IMR-90 (cell line): ENCODE measurements at regions not wholly inside any gene's neighbourhood (a gene's known extent, or its start where the extent isn't known, plus 50 kb on each side); places are given as distances from the start of the nearest gene placed in this dataset.

ENCODE experiments used
- ATAC-seq: fragments of 200-7000 bp; cut with Tn5 transposase; 2 replicates; pipeline ENCODE4 v1.9.1; 2020; ENCODE audit warnings: low read depth, mild to moderate bottlenecking, moderate library complexity
- BruUV-seq: library from RNA; stranded (reverse); fragments of 400-500 nt; replicated peaks from 2 replicates; lab custom pipeline; 2021; lab: Mats Ljungman, UMichigan
- CTCF ChIA-PET: fragments of 300-600 bp; formaldehyde crosslinking; extraction: SDS; loops from one replicate; lab custom pipeline; 2021; ENCODE audit warnings: antibody characterized with exemption; lab: Yijun Ruan, JAX
- POLR2A ChIA-PET: fragments of 300-600 bp; sonication (Branson Sonifier 250); formaldehyde crosslinking; loops from one replicate; lab custom pipeline; 2022; ENCODE audit warnings: antibody characterized with exemption; ENCODE audit not compliant: unreplicated experiment; lab: Charles Lee
- DNase-seq: peaks from one replicate; pipeline ENCODE4 v3.0.0; 2013
- H2AFZ ChIP-seq: replicated peaks from 2 replicates; pipeline ENCODE3; 2013; ENCODE audit warnings: low read length, mild to moderate bottlenecking; ENCODE audit not compliant: poor library complexity
- H2AK5ac ChIP-seq: 2 replicates; pipeline ENCODE4 v1.6.1; 2013; ENCODE audit warnings: low read depth, low read length, inconsistent platforms
- H2AK9ac ChIP-seq: replicated peaks from 2 replicates; pipeline ENCODE3; 2013; ENCODE audit warnings: mild to moderate bottlenecking, low read depth, low read length, moderate library complexity; ENCODE audit not compliant: poor library complexity
- H2BK120ac ChIP-seq: 2 replicates; pipeline ENCODE4 v1.6.1; 2013; ENCODE audit warnings: low read depth, low read length, inconsistent platforms
- H2BK15ac ChIP-seq: 3 replicates; pipeline ENCODE4 v1.6.1; 2013; ENCODE audit warnings: low read depth, low read length, inconsistent platforms
- H2BK20ac ChIP-seq: 2 replicates; pipeline ENCODE4 v1.6.1; 2013; ENCODE audit warnings: low read depth, mild to moderate bottlenecking, inconsistent platforms, low read length, moderate library complexity
- H2BK5ac ChIP-seq: 2 replicates; pipeline ENCODE4 v1.6.1; 2013; ENCODE audit warnings: mild to moderate bottlenecking, low read depth, low read length, inconsistent platforms; ENCODE audit not compliant: poor library complexity, severe bottlenecking
- H3K14ac ChIP-seq: replicated peaks from 2 replicates; pipeline ENCODE4 v1.6.1; 2013; ENCODE audit warnings: low read depth, low read length, inconsistent platforms
- H3K18ac ChIP-seq: 2 replicates; pipeline ENCODE4 v1.6.1; 2013; ENCODE audit warnings: low read depth, low read length, control low read depth
- H3K23ac ChIP-seq: 2 replicates; pipeline ENCODE4 v1.6.1; 2013; ENCODE audit warnings: low read depth, low read length, inconsistent platforms
- H3K27ac ChIP-seq: 2 replicates; pipeline ENCODE4 v1.5.1; 2013; ENCODE audit warnings: mild to moderate bottlenecking, control low read depth, low read length; ENCODE audit not compliant: insufficient read depth
- H3K27me3 ChIP-seq: 2 replicates; pipeline ENCODE4 v1.6.1; 2013; ENCODE audit warnings: low read length; ENCODE audit not compliant: control insufficient read depth, insufficient read depth
- H3K36me3 ChIP-seq: 2 replicates; pipeline ENCODE4 v1.6.1; 2013; ENCODE audit warnings: low read length, mixed read lengths; ENCODE audit not compliant: control insufficient read depth, insufficient read depth
- H3K4ac ChIP-seq: 2 replicates; pipeline ENCODE4 v1.6.1; 2013; ENCODE audit warnings: low read depth, low read length, inconsistent platforms
- H3K4me1 ChIP-seq: 2 replicates; pipeline ENCODE4 v1.6.1; 2013; ENCODE audit warnings: low read length, mixed read lengths; ENCODE audit not compliant: control insufficient read depth, insufficient read depth
- H3K4me2 ChIP-seq: 2 replicates; pipeline ENCODE4 v1.6.1; 2013; ENCODE audit warnings: low read depth, mild to moderate bottlenecking, control low read depth, low read length, moderate library complexity
- H3K4me3 ChIP-seq: 2 replicates; pipeline ENCODE4 v1.5.1; 2013; ENCODE audit warnings: low read depth, mild to moderate bottlenecking, control low read depth, low read length, moderate library complexity; ENCODE audit not compliant: insufficient read depth
- H3K56ac ChIP-seq: 2 replicates; pipeline ENCODE4 v1.6.1; 2013; ENCODE audit warnings: low read length, inconsistent platforms; ENCODE audit not compliant: insufficient read depth; ENCODE audit errors: extremely low read depth
- H3K79me1 ChIP-seq, 2 experiments: 2 replicates each; pipeline ENCODE4 v1.6.1; 2013; ENCODE audit warnings: low read length in 2 of 2, inconsistent platforms in 1 of 2, low read depth in 1 of 2
- H3K9ac ChIP-seq: 2 replicates; pipeline ENCODE4 v1.6.1; 2013; ENCODE audit warnings: low read depth, low read length, control low read depth
- H3K9me1 ChIP-seq: 2 replicates; pipeline ENCODE4 v1.6.1; 2013; ENCODE audit warnings: low read length, inconsistent platforms; ENCODE audit not compliant: insufficient read depth
- H3K9me3 ChIP-seq: 2 replicates; pipeline ENCODE4 v1.6.1; 2013; ENCODE audit warnings: low read length; ENCODE audit not compliant: control insufficient read depth, insufficient read depth
- H4K20me1 ChIP-seq: 2 replicates; pipeline ENCODE4 v1.6.1; 2013; ENCODE audit warnings: low read length, inconsistent platforms; ENCODE audit not compliant: insufficient read depth
- H4K5ac ChIP-seq: 2 replicates; pipeline ENCODE4 v1.6.1; 2013; ENCODE audit warnings: mild to moderate bottlenecking, low read depth, low read length, control low read depth
- H4K8ac ChIP-seq, 2 experiments: 2 replicates each; pipeline ENCODE4 v1.6.1; 2013; ENCODE audit warnings: low read depth in 2 of 2, low read length in 2 of 2, control low read depth in 1 of 2, inconsistent platforms in 1 of 2
- H4K91ac ChIP-seq: 2 replicates; pipeline ENCODE4 v1.6.1; 2013; ENCODE audit warnings: low read depth, low read length, inconsistent platforms; ENCODE audit not compliant: insufficient read depth
- CEBPB ChIP-seq: IDR thresholded peaks from 2 replicates; pipeline ENCODE4 v1.6.1; 2012; ENCODE audit warnings: low read depth, low read length, improper control_type of control experiment
- MXI1 ChIP-seq: IDR thresholded peaks from 2 replicates; pipeline ENCODE4 v1.6.1; 2012; ENCODE audit warnings: low read depth, mild to moderate bottlenecking, low read length, moderate library complexity, borderline replicate concordance
- NFE2L2 ChIP-seq: fragments of 150-350 bp; IDR thresholded peaks from 2 replicates; pipeline ENCODE4 v1.6.1; 2016; ENCODE audit warnings: low read depth, mild to moderate bottlenecking, low read length
- WGBS, 2 experiments: methylation state at CpG; one replicate each; pipeline versions ENCODE4 v1.1.5 to v1.1.7; 2013; ENCODE audit warnings: missing lambda C conversion rate in 2 of 2; ENCODE audit not compliant: insufficient read length in 1 of 2; ENCODE audit errors: extremely low coverage in 2 of 2; 5-methylcytosine and 5-hydroxymethylcytosine counted together
- dilution Hi-C: fragments of 300-500 bp; cut with HindIII; formaldehyde crosslinking; loops from one replicate; pipeline ENCODE4 v1.14.3; 2018; ENCODE audit warnings: low sequenced_read_pairs; ENCODE audit not compliant: unreplicated experiment
- in situ Hi-C: fragments of 300-500 bp; cut with MboI; formaldehyde crosslinking; loops from 3 replicates; pipeline ENCODE4 v1.14.3; 2019; ENCODE audit warnings: low sequenced_read_pairs, inconsistent platforms, mixed read lengths
- intact Hi-C: fragments of 100-400 bp; cut with micrococcal nuclease; formaldehyde crosslinking; loops from 2 replicates; pipeline ENCODE4 v1.10.0; 2022

DNA sequence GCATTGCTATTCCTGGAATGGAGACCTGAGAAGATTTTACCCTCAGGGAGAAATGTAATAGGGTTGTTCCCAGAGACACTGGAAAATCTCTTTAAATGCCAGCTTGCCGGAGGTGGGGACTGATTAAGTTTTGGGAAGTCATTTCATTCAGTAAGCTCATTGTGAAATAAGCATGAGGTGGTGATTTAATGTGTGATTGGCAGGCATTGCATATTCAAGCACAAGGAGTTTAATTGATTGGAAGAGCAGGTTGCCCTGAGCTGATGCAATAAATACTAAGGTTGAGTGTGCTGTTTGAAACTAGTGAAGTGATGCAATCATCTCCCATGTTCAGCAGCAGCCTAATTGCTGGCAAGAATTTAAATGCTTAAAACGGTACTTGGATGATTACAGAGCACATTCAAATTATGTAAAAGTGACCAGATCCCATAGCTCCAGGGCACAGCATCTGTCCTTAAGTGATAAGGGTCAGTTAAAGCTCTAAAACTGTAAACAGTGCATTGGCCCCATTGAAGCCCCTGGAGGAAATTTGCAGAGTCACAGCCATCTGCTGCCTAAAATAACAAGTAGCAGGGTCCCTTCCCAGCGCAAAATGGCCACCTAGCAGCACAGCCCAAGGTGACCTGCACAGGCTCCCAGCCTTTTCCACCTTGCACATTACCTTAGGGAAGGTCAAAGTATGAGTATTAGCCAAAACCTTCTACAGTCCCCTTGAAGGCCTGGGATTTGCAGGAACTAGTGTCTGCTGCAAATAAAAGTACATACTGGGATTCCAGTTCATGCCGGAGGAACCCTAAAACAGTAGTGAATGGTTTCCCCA, 92.1 kb downstream of the CCDC71L start:
- peak overlapping the region; percentile 71; the same call in 1 of the 2 replicates for H3K27ac ChIP-seq
- POLR2A ChIA-PET = no interaction called here

More for the DNA sequence above, 92.1 kb downstream of the CCDC71L start:
- BruUV-seq = no TSS peak
- Histone ChIP-seq H3K18ac (peak overlapping the region; percentile 62), H3K14ac (peak overlapping the region; percentile 85), H3K9ac (peak overlapping the region; percentile 49), H4K8ac (peak overlapping the region; percentile 71 to 80), H2BK15ac (peak overlapping the region; percentile 93; the same call in 2 of the 3 replicates), H3K4me1 (peaks cover 8% of the 10 kb centered on the region), H4K5ac (peak overlapping the region; percentile 73), H4K20me1 (no peaks in the 10 kb centered on the region), H4K91ac (peak overlapping the region; percentile 96), H3K9me3 (no peaks in the 10 kb centered on the region), H2AK5ac (peak overlapping the region; percentile 45; the same call in 1 of the 2 replicates), H2BK120ac (peak overlapping the region; percentile 89), H3K27me3 (no peaks in the 10 kb centered on the region), H2AK9ac (peak overlapping the region; percentile 72), H3K79me1 (no peaks in the 10 kb centered on the region), H2BK20ac (peak overlapping the region; percentile 83), H3K56ac (peak overlapping the region; percentile 51; the same call in 1 of the 2 replicates), H3K4me2 (no peak overlapping the region), H3K9me1 (0 out of 2 replicates have a peak, but pooled peaks cover 2% of the 10 kb centered on the region), H3K4ac (peak overlapping the region; percentile 94), H3K23ac (peak overlapping the region; percentile 87), H2BK5ac (peak overlapping the region; percentile 63), H2AFZ (peak overlapping the region; percentile 1), H3K4me3 (no peak overlapping the region), H3K36me3 (no peaks in the 10 kb centered on the region)
- CTCF ChIA-PET = interaction anchor here (1.3 kb wide), 1 partner anchor 27 kb away, joined by 4 read pairs; no protein-coding TSS in a partner anchor
- ATAC-seq (peak; percentile 68), DNase-seq (peak; percentile 85)
- WGBS, 2 experiments = 60% methylated on average over 1 of the region's 4 CpGs; no CpG with 5 or more reads in 1 of the 2 experiments
- dilution Hi-C loops = no loop called here
- intact Hi-C loops = no loop called here
- in situ Hi-C loops = no loop called here
- TF ChIP-seq MXI1 (no peak), CEBPB (peak; percentile 99), NFE2L2 (0 out of 2 replicates have a peak, but pooled peaks have one; percentile 22)
